Ovary (tissue), 7 donors: ENCODE measurements at regions not wholly inside any gene's neighbourhood (a gene's known extent, or its start where the extent isn't known, plus 50 kb on each side); places are given as distances from the start of the nearest gene placed in this dataset.

ENCODE experiments used
- DNase-seq, 5 donors: peaks; one replicate each; pipeline ENCODE4 v3.0.0-alpha.2; 2019 to 2020
- H3K27ac ChIP-seq, 2 donors: fragments of 200-600 bp; one replicate each; pipeline versions ENCODE4 v1.5.1 to v1.8.0; 2019 to 2022
- H3K27me3 ChIP-seq: fragments of 200-600 bp; one replicate; pipeline ENCODE4 v1.8.0; 2022
- H3K36me3 ChIP-seq: fragments of 200-600 bp; sonication (generic); one replicate; pipeline ENCODE4 v1.5.1; 2019
- H3K4me1 ChIP-seq: one replicate; pipeline ENCODE4 v1.8.1; 2013; ENCODE audit warnings: mild to moderate bottlenecking, moderate library complexity; ENCODE audit not compliant: insufficient read depth
- H3K4me3 ChIP-seq: fragments of 200-600 bp; sonication (generic); one replicate; pipeline ENCODE4 v1.5.1; 2017
- H3K9me3 ChIP-seq, 2 donors: fragments of 200-600 bp in 1 of 2; sonication (generic) in 1 of 2; one replicate each; pipeline versions ENCODE4 v1.5.1 to v1.8.1; 2013 to 2019; ENCODE audit warnings: mild to moderate bottlenecking in 1 of 2, moderate library complexity in 1 of 2
- EP300 ChIP-seq: sonication (generic); formaldehyde crosslinking; IDR thresholded peaks from one replicate; pipeline ENCODE4 v1.6.1; 2017; ENCODE audit warnings: antibody characterized with exemption
- POLR2A ChIP-seq: fragments of 450-650 bp; IDR thresholded peaks from one replicate; pipeline ENCODE4 v1.6.1; 2017; ENCODE audit warnings: antibody characterized with exemption, mild to moderate bottlenecking, moderate library complexity
- WGBS, 3 donors: extraction: QIAGEN DNeasy Blood & Tissue Kit in 1 of 3; methylation state at CpG; one replicate each; pipeline versions ENCODE4 v1.1.5 to v1.1.7; 2013 to 2017; 5-methylcytosine and 5-hydroxymethylcytosine counted together
- intact Hi-C, 4 donors: fragments of 100-400 bp; cut with DNase I; formaldehyde crosslinking; loops; one replicate each; pipeline versions ENCODE4 v1.11.0 to v1.15.1; 2022 to 2023
- TF ChIP-seq, protein P1 (sequence below), 3 donors: fragments of 450-650 bp in 2 of 3; fragments of 200-600 bp in 1 of 3; IDR thresholded peaks; one replicate each; pipeline versions ENCODE4 v1.5.1 to v1.8.0; 2016 to 2022; ENCODE audit warnings: antibody characterized with exemption in 3 of 3, mild to moderate bottlenecking in 1 of 3
- donor health status: DM: no; HTN: no; CAD: no; lungs with moderate emphysema.
- donor health status: DM: no; HTN: no; CAD: no.
- donor health status: Bipolar disorder and iron deficiency.
- donor health status: DM: no; HTN: no; CAD: no.
- donor health status: DM: yes; HTN: yes; CAD: no.

DNA sequence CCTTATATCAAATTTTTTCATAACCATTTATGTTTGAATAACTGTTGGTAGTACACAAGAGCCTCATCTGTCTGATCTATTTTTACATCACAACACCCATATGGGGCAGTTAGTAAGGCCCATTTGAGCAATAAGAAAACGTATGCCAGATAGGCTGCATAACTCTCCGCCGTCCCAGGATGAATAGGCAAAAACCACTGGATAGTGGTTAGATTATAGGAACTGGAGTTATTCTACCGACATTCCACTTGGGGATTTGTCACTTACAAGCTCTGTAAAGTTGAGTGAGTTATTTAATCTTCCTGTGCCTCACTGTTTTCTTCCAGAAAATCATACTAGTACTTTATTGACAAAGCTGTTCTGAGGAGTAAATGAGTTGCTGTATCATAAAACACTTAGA, 881.9 kb downstream of the QKI start:
- intact Hi-C loops = no loop called here
- DNase-seq = no peak
- H3K27me3 ChIP-seq = no peaks in the 10 kb centered on the region
- H3K36me3 ChIP-seq = no peaks in the 10 kb centered on the region
- no peaks in the 10 kb centered on the region for H3K9me3 ChIP-seq
- H3K4me3 ChIP-seq = no peak overlapping the region
- no peak overlapping the region for H3K27ac ChIP-seq
- WGBS, 3 donors = 88 to 92% (median 89%) methylated on average over 4 of the region's 4 CpGs
- TF ChIP-seq EP300 (no peak), POLR2A (no peak)
- TF ChIP-seq, protein P1, sequence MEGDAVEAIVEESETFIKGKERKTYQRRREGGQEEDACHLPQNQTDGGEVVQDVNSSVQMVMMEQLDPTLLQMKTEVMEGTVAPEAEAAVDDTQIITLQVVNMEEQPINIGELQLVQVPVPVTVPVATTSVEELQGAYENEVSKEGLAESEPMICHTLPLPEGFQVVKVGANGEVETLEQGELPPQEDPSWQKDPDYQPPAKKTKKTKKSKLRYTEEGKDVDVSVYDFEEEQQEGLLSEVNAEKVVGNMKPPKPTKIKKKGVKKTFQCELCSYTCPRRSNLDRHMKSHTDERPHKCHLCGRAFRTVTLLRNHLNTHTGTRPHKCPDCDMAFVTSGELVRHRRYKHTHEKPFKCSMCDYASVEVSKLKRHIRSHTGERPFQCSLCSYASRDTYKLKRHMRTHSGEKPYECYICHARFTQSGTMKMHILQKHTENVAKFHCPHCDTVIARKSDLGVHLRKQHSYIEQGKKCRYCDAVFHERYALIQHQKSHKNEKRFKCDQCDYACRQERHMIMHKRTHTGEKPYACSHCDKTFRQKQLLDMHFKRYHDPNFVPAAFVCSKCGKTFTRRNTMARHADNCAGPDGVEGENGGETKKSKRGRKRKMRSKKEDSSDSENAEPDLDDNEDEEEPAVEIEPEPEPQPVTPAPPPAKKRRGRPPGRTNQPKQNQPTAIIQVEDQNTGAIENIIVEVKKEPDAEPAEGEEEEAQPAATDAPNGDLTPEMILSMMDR (IDR thresholded peaks at IDR 0.05) = no peak
- H3K4me1 ChIP-seq = no peaks in the 10 kb centered on the region

GRCh38 chr6:164294047-164294784, 879.7 kb downstream of the QKI start:
- Histone ChIP-seq H3K9me3 (no peaks in the 10 kb centered on the region), H3K27me3 (no peaks in the 10 kb centered on the region), H3K36me3 (no peaks in the 10 kb centered on the region), H3K4me3 (no peak overlapping the region), H3K4me1 (no peaks in the 10 kb centered on the region), H3K27ac (no peak overlapping the region)
- WGBS, 3 donors = 79 to 89% (median 85%) methylated on average over 9 of the region's 9 CpGs
- DNase-seq = no peak
- intact Hi-C loops = no loop called here
- TF ChIP-seq POLR2A = no peak
- no peak for TF ChIP-seq EP300
- TF ChIP-seq, protein P1 (IDR thresholded peaks at IDR 0.05) = no peak

DNA sequence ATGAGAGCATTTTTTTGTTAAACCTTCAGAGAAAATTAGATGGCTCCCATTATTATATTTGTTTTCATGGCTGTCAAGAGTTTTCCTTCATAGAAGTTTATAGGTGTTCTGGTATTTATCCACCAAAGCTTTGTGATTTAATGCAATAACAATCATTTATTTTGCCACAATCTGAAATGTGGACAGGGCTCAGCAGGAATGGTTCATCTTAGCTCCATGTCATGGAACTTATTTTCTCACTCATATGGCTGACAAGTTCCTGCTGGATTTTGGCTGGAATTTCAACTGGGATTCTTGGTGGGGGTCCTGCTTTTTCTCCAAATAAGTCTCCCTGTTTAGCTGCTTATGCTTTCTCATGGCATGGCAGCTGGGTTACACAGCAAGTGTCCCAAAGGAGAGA, 876.7 kb downstream of the QKI start:
- H3K4me3 ChIP-seq = no peak overlapping the region
- DNase-seq = no peak
- no peaks in the 10 kb centered on the region for H3K36me3 ChIP-seq
- H3K4me1 ChIP-seq = no peaks in the 10 kb centered on the region
- TF ChIP-seq POLR2A (no peak), EP300 (no peak)
- TF ChIP-seq, protein P1 (IDR thresholded peaks at IDR 0.05) = no peak
- intact Hi-C loops = no loop called here
- H3K9me3 ChIP-seq = no peaks in the 10 kb centered on the region
- no peak overlapping the region for H3K27ac ChIP-seq
- H3K27me3 ChIP-seq = no peaks in the 10 kb centered on the region

- Histone ChIP-seq H3K4me1 (no peaks in the 10 kb centered on the region), H3K4me3 (no peak overlapping the region), H3K27ac (no peak overlapping the region), H3K9me3 (no peaks in the 10 kb centered on the region), H3K36me3 (no peaks in the 10 kb centered on the region), H3K27me3 (no peaks in the 10 kb centered on the region)
- intact Hi-C loops = no loop called here
- DNase-seq = no peak
- TF ChIP-seq, protein P1 (IDR thresholded peaks at IDR 0.05) = no peak
- no peak for TF ChIP-seq POLR2A
- TF ChIP-seq EP300 = no peak
- WGBS, 3 donors = 87 to 89% (median 88%) methylated on average over 3 of the region's 3 CpGs
These were observed 875.6 kb downstream of the QKI start for GRCh38 chr6:164290101-164290500.
